HG03460 (cell line): ENCODE measurements at regions not wholly inside any gene's neighbourhood (a gene's known extent, or its start where the extent isn't known, plus 50 kb on each side); places are given as distances from the start of the nearest gene placed in this dataset.
A peak's percentile ranks its signal among the peaks of the same experiment; 100 is the strongest.
"Not testable (repeated sequence)": the region's sequence is repeated elsewhere in the genome, so short reads cannot be mapped to it uniquely, and the experiment has no call there.

Experiments
- ATAC-seq: cut with Tn5 transposase; IDR thresholded peaks from one replicate; pipeline ENCODE4 v1.9.1; 2021; ENCODE audit not compliant: unreplicated experiment

- no peak for ATAC-seq
Observed at GRCh38 chr13:48583859-48584311, 51.0 kb upstream of the RCBTB2 start.

- ATAC-seq = no peak
Observed at GRCh38 chr13:48585456-48585840, 52.6 kb upstream of the RCBTB2 start.

- no peak for ATAC-seq
Observed at GRCh38 chr13:48586591-48587103, 53.8 kb upstream of the RCBTB2 start.

GRCh38 chr13:48588120-48588519, 55.2 kb upstream of the RCBTB2 start:
- no peak for ATAC-seq

- no peak for ATAC-seq
Observed at GRCh38 chr13:48590141-48590901, 57.4 kb upstream of the RCBTB2 start.

- not testable (repeated sequence) for ATAC-seq
Observed at GRCh38 chr13:48591124-48591872, 58.4 kb upstream of the RCBTB2 start.

- ATAC-seq = no peak
Observed at GRCh38 chr13:48591889-48592687, 59.2 kb upstream of the RCBTB2 start.

GRCh38 chr13:48592688-48593049, 59.8 kb upstream of the RCBTB2 start:
- ATAC-seq = no peak

- ATAC-seq = no peak
Observed at GRCh38 chr13:48593536-48593935, 60.2 kb upstream of the CYSLTR2 start.

- ATAC-seq = peak; percentile 51
Observed at GRCh38 chr13:48594096-48594815, 59.5 kb upstream of the CYSLTR2 start.

- ATAC-seq = peak; percentile 71
Observed at GRCh38 chr13:48595431-48596429, 58.0 kb upstream of the CYSLTR2 start.

- no peak for ATAC-seq
Observed at GRCh38 chr13:48600374-48601364, 53.1 kb upstream of the CYSLTR2 start.

- ATAC-seq = no peak
Observed at GRCh38 chr13:48602296-48603016, 51.3 kb upstream of the CYSLTR2 start.

GRCh38 chr13:48603375-48603774, 50.4 kb upstream of the CYSLTR2 start:
- no peak for ATAC-seq
